HL-60 (cell line): ENCODE measurements at regions not wholly inside any gene's neighbourhood (a gene's known extent, or its start where the extent isn't known, plus 50 kb on each side); places are given as distances from the start of the nearest gene placed in this dataset.

ENCODE experiments used
- CTCF ChIP-seq: IDR thresholded peaks from one replicate; pipeline ENCODE4 v1.5.1; 2011; ENCODE audit warnings: low read length, control low read depth, inconsistent platforms; ENCODE audit not compliant: insufficient read depth
- GABPA ChIP-seq: IDR thresholded peaks from 2 replicates; pipeline ENCODE4 v1.6.1; 2012; ENCODE audit warnings: low read depth
- POLR2AphosphoS5 ChIP-seq: IDR thresholded peaks from 2 replicates; pipeline ENCODE4 v1.6.1; 2012; ENCODE audit warnings: low read depth
- REST ChIP-seq: IDR thresholded peaks from 2 replicates; pipeline ENCODE4 v1.6.1; 2012; ENCODE audit warnings: low read depth; ENCODE audit not compliant: insufficient replicate concordance
- SPI1 ChIP-seq: IDR thresholded peaks from 2 replicates; pipeline ENCODE4 v1.6.1; 2012; ENCODE audit warnings: low read depth, mild to moderate bottlenecking, borderline replicate concordance

GRCh38 chr5:37893434-37894134 lies 53.7 kb upstream of the GDNF start:
- TF ChIP-seq GABPA (no peak), SPI1 (no peak), CTCF (no peak), REST (no peak), POLR2AphosphoS5 (no peak)
